ENCODE measurements at regions not wholly inside any gene's neighbourhood (a gene's known extent, or its start where the extent isn't known, plus 50 kb on each side); places are given as distances from the start of the nearest gene placed in this dataset.

GRCh38 chr9:134275375-134275774 lies 50.9 kb upstream of the RXRA start:
- TF ChIP-seq CTCF (IDR thresholded peaks at IDR 0.05; ENCODE audit: low read depth, low read length, poor library complexity, severe bottlenecking) (peak; percentile 17), EZH2phosphoT487 (IDR thresholded peaks at IDR 0.05; ENCODE audit: borderline replicate concordance, low read length) (no peak)

Measured in DOHH2 (cell line).